Mucosa of rectum (tissue), 2 donors: ENCODE measurements at regions not wholly inside any gene's neighbourhood (a gene's known extent, or its start where the extent isn't known, plus 50 kb on each side); places are given as distances from the start of the nearest gene placed in this dataset.
"Not testable (repeated sequence)": the region's sequence is repeated elsewhere in the genome, so short reads cannot be mapped to it uniquely, and the experiment has no call there.

Source experiments
- H3K27ac ChIP-seq, 2 donors: one replicate each; pipeline ENCODE4 v1.7.0; 2013; ENCODE audit warnings: inconsistent platforms in 2 of 2, low read depth in 2 of 2, low read length in 2 of 2
- H3K27me3 ChIP-seq, 2 donors: one replicate each; pipeline ENCODE4 v1.7.0; 2013; ENCODE audit warnings: low read length in 2 of 2; ENCODE audit not compliant: control insufficient read depth in 2 of 2, insufficient read depth in 2 of 2
- H3K36me3 ChIP-seq, 2 donors: one replicate each; pipeline ENCODE4 v1.7.0; 2013; ENCODE audit warnings: low read length in 2 of 2; ENCODE audit not compliant: control insufficient read depth in 2 of 2, insufficient read depth in 2 of 2
- H3K4me1 ChIP-seq, 2 donors: one replicate each; pipeline ENCODE4 v1.7.0; 2013; ENCODE audit warnings: low read length in 2 of 2, mild to moderate bottlenecking in 1 of 2; ENCODE audit not compliant: control insufficient read depth in 2 of 2, insufficient read depth in 2 of 2
- H3K4me3 ChIP-seq, 2 donors: one replicate each; pipeline ENCODE4 v1.7.0; 2013; ENCODE audit warnings: low read length in 2 of 2
- H3K9ac ChIP-seq, 2 donors: one replicate each; pipeline ENCODE4 v1.7.0; 2013; ENCODE audit warnings: low read length in 2 of 2, low read depth in 1 of 2, mild to moderate bottlenecking in 1 of 2
- H3K9me3 ChIP-seq, 2 donors: one replicate each; pipeline ENCODE4 v1.7.0; 2013; ENCODE audit warnings: low read length in 2 of 2; ENCODE audit not compliant: control insufficient read depth in 2 of 2
- donor health status: healthy.
- donor health status: Normal muscosa, but diverticular disease.

- no peaks in the 10 kb centered on the region for H3K9me3 ChIP-seq
- no peaks in the 10 kb centered on the region for H3K36me3 ChIP-seq
- H3K27me3 ChIP-seq, result no peaks in the 10 kb centered on the region
- H3K4me3 ChIP-seq, result no peak overlapping the region
- no peaks in the 10 kb centered on the region for H3K4me1 ChIP-seq
- H3K27ac ChIP-seq, result no peak overlapping the region
- no peak overlapping the region for H3K9ac ChIP-seq
Observed at GRCh38 chr11:134950692-134951304, 538.8 kb upstream of the B3GAT1 start.

DNA sequence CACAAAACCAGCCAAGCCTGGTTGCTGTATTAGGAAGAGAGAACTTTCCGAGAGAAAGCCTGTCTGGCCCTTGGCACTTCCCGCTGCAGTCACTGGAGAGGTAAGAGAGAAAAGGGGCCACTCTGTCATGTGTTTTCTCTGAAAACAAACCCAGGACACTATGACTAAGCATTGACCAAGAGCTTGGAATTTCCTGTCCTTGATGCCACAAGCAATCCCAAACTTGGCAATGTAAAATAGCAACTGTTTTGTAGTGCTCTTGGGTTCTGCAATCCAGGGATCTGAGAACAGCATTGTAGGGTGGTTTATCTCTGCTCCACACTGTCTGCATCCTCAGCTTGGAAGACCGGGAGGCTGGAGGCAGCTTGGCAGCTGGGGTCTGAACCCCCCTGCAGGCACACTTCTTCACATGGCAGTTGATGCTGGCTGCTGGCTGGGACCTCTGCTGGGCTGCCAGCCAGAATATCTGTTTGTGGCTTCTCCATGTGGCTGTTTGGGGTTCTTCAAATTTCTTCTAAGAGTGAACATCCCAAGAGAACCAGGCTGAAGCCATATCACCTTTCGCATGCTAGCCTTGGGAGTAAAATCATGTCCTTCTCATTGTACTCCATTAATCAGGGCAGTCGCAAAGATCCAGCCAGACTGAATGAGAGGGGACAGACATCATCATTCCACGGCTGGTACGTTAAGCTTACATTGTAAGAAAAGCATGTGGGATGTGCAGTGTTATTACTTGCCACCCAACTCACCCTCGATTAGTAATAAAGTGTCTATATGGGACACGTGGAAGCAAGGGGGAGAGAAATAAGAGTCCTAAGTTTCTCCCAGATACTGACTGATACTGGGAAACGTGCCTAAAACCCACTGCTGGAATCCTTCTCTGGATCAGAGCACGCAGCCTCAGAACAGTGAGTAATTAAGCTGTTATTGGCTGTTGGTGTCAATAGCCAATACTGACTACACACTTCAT lies 537.4 kb upstream of the B3GAT1 start:
- Histone ChIP-seq H3K9ac (no peak overlapping the region), H3K27ac (no peak overlapping the region), H3K36me3 (no peaks in the 10 kb centered on the region), H3K4me1 (no peaks in the 10 kb centered on the region), H3K9me3 (no peaks in the 10 kb centered on the region), H3K4me3 (no peak overlapping the region), H3K27me3 (no peaks in the 10 kb centered on the region)

DNA sequence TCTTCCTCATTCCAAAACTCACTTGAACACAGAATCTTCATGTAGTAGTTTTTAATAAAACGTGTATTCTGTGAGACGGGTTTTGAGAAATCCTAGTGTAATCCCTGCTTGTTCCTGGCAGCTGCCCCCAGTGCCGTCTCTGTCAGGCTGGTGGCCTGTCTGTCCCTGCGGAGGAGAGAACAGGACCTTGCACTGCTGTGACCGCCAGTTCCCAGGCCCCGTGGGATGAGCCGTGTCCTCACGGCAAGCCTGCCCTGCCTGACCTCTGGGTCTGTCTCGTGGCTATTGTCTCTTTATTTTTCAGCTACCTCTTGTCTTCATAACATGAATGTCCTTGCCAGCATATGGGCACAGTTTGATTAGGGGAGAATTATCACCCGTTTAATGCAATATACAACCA lies 535.5 kb upstream of the B3GAT1 start:
- Histone ChIP-seq H3K36me3 (no peaks in the 10 kb centered on the region), H3K4me1 (no peaks in the 10 kb centered on the region), H3K4me3 (no peak overlapping the region), H3K9me3 (no peaks in the 10 kb centered on the region), H3K27ac (no peak overlapping the region), H3K9ac (no peak overlapping the region), H3K27me3 (no peaks in the 10 kb centered on the region)

DNA sequence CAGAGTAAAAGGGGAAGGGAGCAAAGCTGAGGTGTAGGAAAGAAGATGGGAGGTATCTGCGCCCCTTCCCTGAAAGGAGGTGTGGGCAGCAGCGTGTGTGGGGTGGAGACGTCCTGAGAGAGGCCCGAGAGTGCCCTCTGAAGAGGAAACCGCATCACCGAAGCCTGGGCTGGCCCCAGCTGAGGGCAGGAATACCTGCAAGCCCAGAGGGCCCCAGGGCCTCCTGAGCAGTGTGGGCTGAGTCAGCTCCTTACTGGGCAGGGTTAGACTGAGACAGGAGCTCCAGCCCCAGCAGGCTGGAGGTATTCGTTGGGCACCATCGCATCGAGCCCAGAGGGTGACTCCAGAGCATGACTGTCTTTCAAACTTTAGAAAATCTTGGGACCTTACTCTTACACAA lies 534.0 kb upstream of the B3GAT1 start:
- Histone ChIP-seq H3K27me3 (no peaks in the 10 kb centered on the region), H3K27ac (no peak overlapping the region), H3K36me3 (no peaks in the 10 kb centered on the region), H3K9me3 (no peaks in the 10 kb centered on the region), H3K4me1 (no peaks in the 10 kb centered on the region), H3K9ac (no peak overlapping the region), H3K4me3 (no peak overlapping the region)

GRCh38 chr11:134944986-134945385 lies 532.9 kb upstream of the B3GAT1 start:
- no peaks in the 10 kb centered on the region for H3K27me3 ChIP-seq
- no peaks in the 10 kb centered on the region for H3K36me3 ChIP-seq
- H3K9me3 ChIP-seq, result no peaks in the 10 kb centered on the region
- H3K27ac ChIP-seq, result no peak overlapping the region
- H3K4me1 ChIP-seq, result no peaks in the 10 kb centered on the region
- no peak overlapping the region for H3K4me3 ChIP-seq
- H3K9ac ChIP-seq, result no peak overlapping the region

GRCh38 chr11:134944131-134944530 lies 532.1 kb upstream of the B3GAT1 start:
- Histone ChIP-seq H3K4me1 (no peaks in the 10 kb centered on the region), H3K27ac (no peak overlapping the region), H3K9ac (no peak overlapping the region), H3K9me3 (no peaks in the 10 kb centered on the region), H3K4me3 (no peak overlapping the region), H3K27me3 (no peaks in the 10 kb centered on the region), H3K36me3 (no peaks in the 10 kb centered on the region)

GRCh38 chr11:134943544-134943943 lies 531.5 kb upstream of the B3GAT1 start:
- H3K27ac ChIP-seq, result no peak overlapping the region
- H3K36me3 ChIP-seq, result no peaks in the 10 kb centered on the region
- no peaks in the 10 kb centered on the region for H3K4me1 ChIP-seq
- H3K4me3 ChIP-seq, result no peak overlapping the region
- H3K9me3 ChIP-seq, result no peaks in the 10 kb centered on the region
- H3K9ac ChIP-seq, result no peak overlapping the region
- no peaks in the 10 kb centered on the region for H3K27me3 ChIP-seq

DNA sequence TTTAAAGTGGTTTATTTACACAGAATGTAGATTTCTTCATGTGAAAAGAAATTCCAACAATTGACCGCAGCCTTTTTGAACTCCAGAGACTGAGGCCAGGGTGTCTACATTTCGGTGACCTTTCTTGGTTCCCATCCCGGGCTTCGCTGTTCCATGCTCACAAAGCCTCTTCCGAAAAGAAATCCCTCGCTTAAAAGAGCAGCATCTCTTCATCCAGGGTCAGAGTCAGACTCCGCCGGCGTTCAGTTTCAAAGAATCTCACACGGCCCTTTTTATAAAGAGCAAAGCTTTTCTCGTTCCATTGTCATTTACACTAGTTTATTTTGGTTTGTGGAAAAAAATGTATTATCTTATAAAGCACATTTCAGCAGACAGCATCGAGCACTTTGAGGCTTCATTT lies 530.6 kb upstream of the B3GAT1 start:
- H3K27me3 ChIP-seq, result no peaks in the 10 kb centered on the region
- no peak overlapping the region for H3K9ac ChIP-seq
- H3K27ac ChIP-seq, result no peak overlapping the region
- H3K4me1 ChIP-seq, result no peaks in the 10 kb centered on the region
- H3K36me3 ChIP-seq, result no peaks in the 10 kb centered on the region
- no peak overlapping the region for H3K4me3 ChIP-seq
- H3K9me3 ChIP-seq, result no peaks in the 10 kb centered on the region

GRCh38 chr11:134941936-134942600 lies 530.0 kb upstream of the B3GAT1 start:
- H3K36me3 ChIP-seq, H3K4me3 ChIP-seq, H3K4me1 ChIP-seq, H3K27ac ChIP-seq, H3K27me3 ChIP-seq, H3K9me3 ChIP-seq, H3K9ac ChIP-seq: not testable (repeated sequence)

DNA sequence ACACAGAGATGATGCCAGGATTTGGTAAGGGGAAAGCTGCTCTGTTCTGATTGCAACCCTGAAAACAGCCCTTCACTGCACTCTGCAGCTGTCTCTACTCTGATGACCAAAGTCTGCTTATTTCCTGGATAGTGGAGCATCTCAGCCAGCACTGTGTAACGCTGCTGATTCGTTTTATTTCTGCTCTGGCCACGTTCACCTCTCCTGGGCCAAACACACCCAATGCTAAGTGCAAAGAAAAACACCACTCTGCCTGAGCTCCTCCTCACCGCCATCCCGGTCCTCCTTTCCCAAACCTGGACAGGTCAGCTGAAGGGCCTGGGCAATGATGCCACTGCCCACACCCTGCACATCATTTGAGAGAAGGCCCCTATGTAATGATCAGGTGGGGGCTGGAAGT lies 529.3 kb upstream of the B3GAT1 start:
- Histone ChIP-seq H3K9ac (no peak overlapping the region), H3K9me3 (no peaks in the 10 kb centered on the region), H3K36me3 (no peaks in the 10 kb centered on the region), H3K27me3 (no peaks in the 10 kb centered on the region), H3K27ac (no peak overlapping the region), H3K4me1 (no peaks in the 10 kb centered on the region), H3K4me3 (no peak overlapping the region)
